Mammary epithelial cell (primary cell): ENCODE measurements at regions not wholly inside any gene's neighbourhood (a gene's known extent, or its start where the extent isn't known, plus 50 kb on each side); places are given as distances from the start of the nearest gene placed in this dataset.

ENCODE experiments used
- CTCF ChIP-seq, 2 donors: IDR thresholded peaks in 1 of 2; conservative IDR thresholded peaks in 1 of 2; 2 replicates each; pipeline ENCODE4 v1.5.1; 2011 to 2012; ENCODE audit warnings: inconsistent platforms in 2 of 2, low read length in 2 of 2, mild to moderate bottlenecking in 2 of 2, control low read depth in 1 of 2, low read depth in 1 of 2; ENCODE audit not compliant: insufficient read depth in 1 of 2; ENCODE audit errors: extremely low read depth in 1 of 2
- EZH2 ChIP-seq: IDR thresholded peaks from 2 replicates; pipeline ENCODE4 v1.6.1; 2012; ENCODE audit warnings: low read length, inconsistent platforms, borderline replicate concordance

- no peak for TF ChIP-seq CTCF (conservative IDR thresholded peaks at IDR 0.05 in 1 of 2, IDR thresholded peaks at IDR 0.05 in 1 of 2; ENCODE audit: extremely low read depth in 1 of 2, insufficient read depth in 1 of 2, low read depth in 1 of 2, low read length in 2 of 2)
- TF ChIP-seq EZH2: no peak
Measured at GRCh38 chr12:111067498-111067897, 147.1 kb upstream of the MYL2 start.
